Heart left ventricle (tissue), 16 donors: ENCODE measurements at regions not wholly inside any gene's neighbourhood (a gene's known extent, or its start where the extent isn't known, plus 50 kb on each side); places are given as distances from the start of the nearest gene placed in this dataset.
"Not testable (repeated sequence)": the region's sequence is repeated elsewhere in the genome, so short reads cannot be mapped to it uniquely, and the experiment has no call there.

Experiments
- ATAC-seq, 4 donors: fragments of 200-7000 bp; cut with Tn5 transposase; one replicate each; pipeline ENCODE4 v1.9.1; 2020 to 2022; ENCODE audit warnings: moderate library complexity in 4 of 4, mild to moderate bottlenecking in 3 of 4, moderate number of reproducible peaks in 1 of 4
- DNase-seq, 5 donors: peaks; one replicate each; pipeline ENCODE4 v3.0.0-alpha.2; 2020
- H3K27ac ChIP-seq, 12 donors: fragments of 200-600 bp; sonication (generic) in 4 of 12; one replicate each; pipeline versions ENCODE4 v1.5.0 to v1.8.0; 2016 to 2022; ENCODE audit warnings: mild to moderate bottlenecking in 2 of 12
- H3K27me3 ChIP-seq, 9 donors: fragments of 200-600 bp; sonication (generic) in 2 of 9; one replicate each; pipeline versions ENCODE4 v1.5.1 to v1.8.0; 2016 to 2022; ENCODE audit warnings: mild to moderate bottlenecking in 3 of 9
- H3K36me3 ChIP-seq, 9 donors: fragments of 200-600 bp; sonication (generic) in 2 of 9; one replicate each; pipeline versions ENCODE4 v1.5.0 to v1.8.0; 2018 to 2022; ENCODE audit warnings: mild to moderate bottlenecking in 2 of 9
- H3K4me1 ChIP-seq, 12 donors: fragments of 200-600 bp; sonication (generic) in 4 of 12; one replicate each; pipeline versions ENCODE4 v1.5.0 to v1.8.0; 2016 to 2022; ENCODE audit warnings: mild to moderate bottlenecking in 3 of 12
- H3K4me3 ChIP-seq, 12 donors: fragments of 200-600 bp; sonication (generic) in 4 of 12; one replicate each; pipeline versions ENCODE4 v1.5.0 to v1.8.0; 2017 to 2022; ENCODE audit warnings: mild to moderate bottlenecking in 9 of 12, moderate library complexity in 4 of 12
- H3K9me3 ChIP-seq, 12 donors: fragments of 200-600 bp; sonication (generic) in 4 of 12; one replicate each; pipeline versions ENCODE4 v1.5.0 to v1.8.0; 2016 to 2022; ENCODE audit warnings: mild to moderate bottlenecking in 1 of 12
- CTCF ChIP-seq, 12 donors: fragments of 200-600 bp; sonication (generic) in 4 of 12; IDR thresholded peaks; one replicate each; pipeline versions ENCODE4 v1.5.0 to v1.8.0; 2018 to 2022; ENCODE audit warnings: antibody characterized with exemption in 12 of 12, mild to moderate bottlenecking in 5 of 12
- POLR2A ChIP-seq, 2 donors: fragments of 450-650 bp; IDR thresholded peaks; one replicate each; pipeline ENCODE4 v1.6.1; 2017; ENCODE audit warnings: antibody characterized with exemption in 2 of 2, mild to moderate bottlenecking in 2 of 2, moderate library complexity in 2 of 2
- WGBS, 4 donors: extraction: QIAGEN DNeasy Blood & Tissue Kit in 2 of 4; methylation state at CpG; one replicate each; pipeline versions ENCODE4 v1.1.5 to v1.1.7; 2013 to 2018; 5-methylcytosine and 5-hydroxymethylcytosine counted together
- intact Hi-C, 10 donors: fragments of 100-400 bp; cut with DNase I; formaldehyde crosslinking; loops; one replicate each; pipeline versions ENCODE4 v1.11.1 to v1.14.2; 2022
- donor health status: ischemic (EF 13 %, LVEDD 7.1; RV severe dilation, severe dysfunction).
- donor health status: healthy with polysubstance abuse.
- donor health status: DM: no; HTN: yes; CAD: no.
- donor health status: DM: no; HTN: no; CAD: no.
- donor health status: ischemic (EF 25% LVEDD 6.9; RV normal size, moderate dysfunction).
- donor health status: ischemic (EF 25% LVEDD 5.7; RV mildly dilated, moderate dysfunction).
- donor health status: healthy.
- donor health status: DM: yes; HTN: yes; CAD: no.
- donor health status: ischemic (EF 35%, LVEDD 5.7; RV mildly dilated, moderate dysfunction).
- donor health status: nonischemic (EF 11% LVEDD 7.7; RV severe dilation, severe dysfunction).
- donor health status: DM: yes; HTN: yes; CAD: no.
- donor health status: PGD.
- donor health status: ischemic (EF 29% LVEDD 5.4; RV normal size, mild dysfunction).
- donor health status: nonischemic (EF 23%, LVEDD 6.1; RV moderate dilation, normal function).

- no peaks in the 10 kb centered on the region for H3K36me3 ChIP-seq
Measured at GRCh38 chr15:28459279-28459678, 73.5 kb downstream of the GOLGA8G start.

GRCh38 chr15:28457396-28457932 lies 75.3 kb downstream of the GOLGA8G start:
- peaks cover 0 to 21% (median 11%) of the 10 kb centered on the region in 9 donors for H3K27me3 ChIP-seq
- H3K27ac ChIP-seq, H3K36me3 ChIP-seq, ATAC-seq, H3K9me3 ChIP-seq, H3K4me3 ChIP-seq, intact Hi-C loops, H3K4me1 ChIP-seq: not testable (repeated sequence)
- peak in 3 of 5 donors; percentile 14 to 72 (median 19) for DNase-seq
- WGBS, 4 donors = 90 to 93% (median 91%) methylated on average over 30 to 32 of the region's 32 CpGs

More at GRCh38 chr15:28459279-28459678, 73.5 kb downstream of the GOLGA8G start:
- Histone ChIP-seq H3K9me3 (no peaks in the 10 kb centered on the region), H3K27ac (no peak overlapping the region), H3K27me3 (peaks cover 0 to 21% (median 11%) of the 10 kb centered on the region in 9 donors), H3K4me3 (no peak overlapping the region), H3K4me1 (peaks cover 0 to 6% (median 0%) of the 10 kb centered on the region in 12 donors)
- intact Hi-C loops = no loop called here
- no peak for DNase-seq
- no peak for ATAC-seq
- 57 to 76% (median 70%) methylated on average over 1 of the region's 1 CpG for WGBS, 4 donors
- TF ChIP-seq POLR2A (IDR thresholded peaks at IDR 0.05) (no peak), CTCF (IDR thresholded peaks at IDR 0.05) (no peak)

GRCh38 chr15:28456476-28457395 lies 76.0 kb downstream of the GOLGA8G start:
- no peak for ATAC-seq
- peak in 3 of 5 donors; percentile 24 to 68 (median 31) for DNase-seq
- no peaks in the 10 kb centered on the region for H3K9me3 ChIP-seq
- peaks cover 0 to 6% (median 0%) of the 10 kb centered on the region in 12 donors for H3K4me1 ChIP-seq
- 81 to 86% (median 84%) methylated on average over 29 to 30 of the region's 30 CpGs for WGBS, 4 donors
- no peak overlapping the region for H3K4me3 ChIP-seq
- H3K36me3 ChIP-seq = no peaks in the 10 kb centered on the region
- TF ChIP-seq POLR2A (IDR thresholded peaks at IDR 0.05) = no peak
- H3K27ac ChIP-seq = no peak overlapping the region
- intact Hi-C loops = no loop called here
- peaks cover 0 to 21% (median 11%) of the 10 kb centered on the region in 9 donors for H3K27me3 ChIP-seq

GRCh38 chr15:28455537-28456475 lies 77.0 kb downstream of the GOLGA8G start:
- 88 to 90% (median 89%) methylated on average over 19 to 22 of the region's 28 CpGs for WGBS, 4 donors
- H3K36me3 ChIP-seq, ATAC-seq, intact Hi-C loops, H3K9me3 ChIP-seq, H3K27ac ChIP-seq, H3K4me1 ChIP-seq, H3K4me3 ChIP-seq: not testable (repeated sequence)
- H3K27me3 ChIP-seq = peaks cover 0 to 21% (median 11%) of the 10 kb centered on the region in 9 donors
- DNase-seq = peak in 3 of 5 donors; percentile 15 to 67 (median 29)

- intact Hi-C loops, H3K27ac ChIP-seq, H3K36me3 ChIP-seq, H3K4me1 ChIP-seq, H3K9me3 ChIP-seq, ATAC-seq: not testable (repeated sequence)
- peaks cover 0 to 21% (median 11%) of the 10 kb centered on the region in 9 donors for H3K27me3 ChIP-seq
- WGBS, 4 donors = 0 to 3% (median 2%) methylated on average over 5 to 39 of the region's 43 CpGs
- H3K4me3 ChIP-seq = peak overlapping the region in 9 of 12 donors; percentile 9 to 47 (median 32)
- DNase-seq = peak in 2 of 5 donors; percentile 14 to 16
Measured at GRCh38 chr15:28454751-28455220, 76.3 kb downstream of the GOLGA8F start.
